GM12878 (cell line): ENCODE measurements at regions not wholly inside any gene's neighbourhood (a gene's known extent, or its start where the extent isn't known, plus 50 kb on each side); places are given as distances from the start of the nearest gene placed in this dataset.
"Not testable (repeated sequence)": the region's sequence is repeated elsewhere in the genome, so short reads cannot be mapped to it uniquely, and the experiment has no call there.

Source experiments
- ATAC-seq: fragments of 200-7000 bp; cut with Tn5 transposase; 3 replicates; pipeline ENCODE4 v1.9.1; 2020; ENCODE audit warnings: mild to moderate bottlenecking, moderate library complexity
- BruUV-seq: library from RNA; stranded (reverse); fragments of 400-500 nt; replicated peaks from 2 replicates; lab custom pipeline; 2021; lab: Mats Ljungman, UMichigan
- CTCF ChIA-PET: fragments of 300-600 bp; sonication (Branson Sonifier 250); formaldehyde crosslinking; extraction: SDS; loops from one replicate; lab custom pipeline; 2021; ENCODE audit warnings: inconsistent platforms; lab: Yijun Ruan, JAX
- POLR2A ChIA-PET: fragments of 350-600 bp; formaldehyde crosslinking; extraction: SDS; loops from one replicate; lab custom pipeline; 2021; ENCODE audit warnings: inconsistent platforms; lab: Charles Lee
- RAD21 ChIA-PET: fragments of 300-600 bp; sonication (Branson Sonifier 250); formaldehyde crosslinking; loops from one replicate; lab custom pipeline; 2023; ENCODE audit warnings: antibody characterized with exemption; ENCODE audit not compliant: unreplicated experiment; lab: Charles Lee
- SMC1A ChIA-PET: fragments of 300-600 bp; sonication (Branson Sonifier 250); formaldehyde crosslinking; loops from one replicate; lab custom pipeline; 2023; ENCODE audit not compliant: unreplicated experiment, uncharacterized antibody; lab: Charles Lee
- DNase-seq: peaks from one replicate; pipeline ENCODE4 v3.0.0-alpha.2; 2011; ENCODE audit warnings: low read depth, low spot score
- FAIRE-seq: peaks from 3 replicates; lab custom pipeline; 2011; peaks lifted over from hg19 to GRCh38; lab: Jason Lieb, UNC
- H2AFZ ChIP-seq: 2 replicates; pipeline ENCODE4 v1.6.0; 2011; ENCODE audit warnings: low read depth, low read length, control low read depth; ENCODE audit not compliant: control insufficient read depth
- H3K27ac ChIP-seq: 2 replicates; pipeline ENCODE4 v1.5.1; 2011; ENCODE audit warnings: control low read depth; ENCODE audit not compliant: control insufficient read depth, insufficient read depth
- H3K27me3 ChIP-seq, 2 experiments: replicated peaks in 1 of 2; 2 replicates each; pipeline versions ENCODE4 v1.6.0 to v1.6.1; 2011; ENCODE audit warnings: low read length in 1 of 2; ENCODE audit not compliant: control insufficient read depth in 2 of 2, insufficient read depth in 2 of 2
- H3K36me3 ChIP-seq, 2 experiments: 2 replicates each; pipeline ENCODE4 v1.5.1; 2011; ENCODE audit warnings: low read length in 1 of 2; ENCODE audit not compliant: control insufficient read depth in 2 of 2, insufficient read depth in 2 of 2
- H3K4me1 ChIP-seq: 2 replicates; pipeline ENCODE4 v1.6.1; 2011; ENCODE audit warnings: mild to moderate bottlenecking, low read length, moderate library complexity, mixed read lengths; ENCODE audit not compliant: control insufficient read depth, insufficient read depth
- H3K4me2 ChIP-seq: 2 replicates; pipeline ENCODE4 v1.6.0; 2011; ENCODE audit warnings: control low read depth; ENCODE audit not compliant: control insufficient read depth, insufficient read depth
- H3K4me3 ChIP-seq: fragments of 200-600 bp; sonication (generic); 2 replicates; pipeline ENCODE4 v1.5.1; 2016
- H3K79me2 ChIP-seq: 2 replicates; pipeline ENCODE4 v1.6.0; 2011; ENCODE audit warnings: low read length; ENCODE audit not compliant: control insufficient read depth, insufficient read depth
- H3K9ac ChIP-seq: 2 replicates; pipeline ENCODE4 v1.8.0; 2011; ENCODE audit warnings: low read length, control low read depth, mixed read lengths; ENCODE audit not compliant: control insufficient read depth, insufficient read depth
- H3K9me3 ChIP-seq: replicated peaks from 3 replicates; pipeline ENCODE4 v1.5.1; 2011; ENCODE audit warnings: mild to moderate bottlenecking, low read length; ENCODE audit not compliant: control insufficient read depth, insufficient read depth
- H4K20me1 ChIP-seq: 2 replicates; pipeline ENCODE4 v1.6.0; 2011; ENCODE audit not compliant: control insufficient read depth, insufficient read depth
- CHD4 ChIP-seq: fragments of 200-600 bp; sonication (generic); IDR thresholded peaks from 2 replicates; pipeline ENCODE4 v1.6.1; 2016; ENCODE audit warnings: mild to moderate bottlenecking
- IRF3 ChIP-seq: fragments of 450-650 bp; IDR thresholded peaks from 2 replicates; pipeline ENCODE4 v1.6.1; 2014; ENCODE audit warnings: mild to moderate bottlenecking
- MYB ChIP-seq: fragments of 150-350 bp; IDR thresholded peaks from 2 replicates; pipeline ENCODE4 v1.6.1; 2014; ENCODE audit warnings: mild to moderate bottlenecking, low read depth, low read length, borderline replicate concordance
- RAD51 ChIP-seq: fragments of 450-650 bp; IDR thresholded peaks from 2 replicates; pipeline ENCODE4 v1.6.1; 2016; ENCODE audit warnings: moderate library complexity, mild to moderate bottlenecking, inconsistent platforms
- STAT1 ChIP-seq: fragments of 450-650 bp; conservative IDR thresholded peaks from 2 replicates; pipeline ENCODE4 v1.6.1; 2014; ENCODE audit warnings: antibody characterized with exemption, mild to moderate bottlenecking
- ZNF24 ChIP-seq: fragments of 450-650 bp; IDR thresholded peaks from 2 replicates; pipeline ENCODE4 v1.6.1; 2017; ENCODE audit warnings: antibody characterized with exemption, mild to moderate bottlenecking
- WGBS: methylation state at CpG from one replicate; pipeline ENCODE4 v1.1.6; 2016; ENCODE audit warnings: low lambda C conversion rate; ENCODE audit not compliant: insufficient replicate concordance, insufficient coverage; ENCODE audit errors: missing lambda C conversion rate; 5-methylcytosine and 5-hydroxymethylcytosine counted together
- in situ Hi-C: fragments of 300-500 bp; cut with MboI; formaldehyde crosslinking; loops from 9 replicates; pipeline ENCODE4 v1.14.3; 2018; ENCODE audit warnings: mixed read lengths
- intact Hi-C: fragments of 100-400 bp; cut with micrococcal nuclease; formaldehyde crosslinking; loops from one replicate; pipeline ENCODE4 v1.14.2; 2022; ENCODE audit not compliant: unreplicated experiment

DNA sequence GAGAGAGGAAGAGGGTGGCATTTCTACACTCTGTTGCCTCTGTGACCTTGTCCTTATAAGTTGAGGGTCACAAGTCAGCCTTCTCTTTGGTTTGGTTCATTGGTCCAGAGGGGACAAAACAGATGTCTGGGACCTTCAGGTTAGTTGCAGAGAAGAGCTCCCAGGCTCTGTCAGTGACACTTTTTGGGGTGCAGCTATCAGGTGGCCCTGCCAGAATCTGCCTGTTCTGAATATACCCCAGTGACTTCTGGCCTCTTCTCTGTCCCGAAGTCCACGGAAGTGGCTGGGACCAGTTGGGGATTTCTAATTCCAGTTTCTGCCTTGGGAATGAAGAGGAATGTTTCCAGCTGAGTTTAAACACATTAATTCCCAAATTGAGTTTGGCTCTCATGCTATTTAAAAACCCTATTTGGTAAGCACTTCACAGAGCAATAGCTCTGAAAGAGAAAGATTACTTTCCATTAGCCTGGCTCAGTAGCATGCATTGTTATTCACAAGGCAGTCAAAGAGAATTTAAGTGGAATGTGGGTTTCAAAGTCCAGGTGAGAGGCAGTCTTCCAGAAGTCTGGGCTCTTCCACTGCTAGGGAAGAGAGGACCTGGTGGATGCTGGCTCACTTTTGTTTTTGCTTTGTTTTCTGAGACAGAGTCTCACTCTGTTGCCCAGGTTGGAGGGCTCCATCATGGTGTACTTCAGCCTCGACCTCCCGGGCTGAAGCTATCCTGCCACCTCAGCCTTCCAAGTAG is 237.8 kb upstream of the GALNT17 start:
- in situ Hi-C loops: no loop called here
- Histone ChIP-seq H3K4me2 (no peak overlapping the region), H4K20me1 (no peaks in the 10 kb centered on the region), H3K79me2 (no peaks in the 10 kb centered on the region), H3K4me3 (no peak overlapping the region), H3K4me1 (no peaks in the 10 kb centered on the region), H3K9me3 (no peaks in the 10 kb centered on the region; the same call in 1 of the 3 replicates), H3K27me3 (no peaks in the 10 kb centered on the region), H3K27ac (no peak overlapping the region), H3K9ac (no peak overlapping the region), H3K36me3 (no peaks in the 10 kb centered on the region), H2AFZ (no peak overlapping the region)
- TF ChIP-seq CHD4: no peak
- no peak for TF ChIP-seq MYB
- no peak for TF ChIP-seq STAT1
- no peak for TF ChIP-seq IRF3
- WGBS: 32% methylated on average over 4 of the region's 4 CpGs
- ChIA-PET RAD21 (no interaction called here), SMC1A (no interaction called here), CTCF (interaction anchor here (1.0 kb wide), 1 partner anchor 34 kb away, joined by 3 read pairs; no protein-coding TSS in a partner anchor), POLR2A (no interaction called here)
- BruUV-seq: no TSS peak
- no peak for ATAC-seq
- no peak for DNase-seq
- intact Hi-C loops: no loop called here
- FAIRE-seq: no peak

GRCh38 chr7:70894799-70895198 is 237.1 kb upstream of the GALNT17 start:
- Histone ChIP-seq H4K20me1 (no peaks in the 10 kb centered on the region), H3K9me3 (no peaks in the 10 kb centered on the region; the same call in 1 of the 3 replicates), H2AFZ (no peak overlapping the region), H3K36me3 (no peaks in the 10 kb centered on the region), H3K27ac (no peak overlapping the region), H3K79me2 (no peaks in the 10 kb centered on the region), H3K4me3 (no peak overlapping the region), H3K4me1 (no peaks in the 10 kb centered on the region), H3K4me2 (no peak overlapping the region), H3K9ac (no peak overlapping the region), H3K27me3 (no peaks in the 10 kb centered on the region)
- intact Hi-C loops: no loop called here
- ChIA-PET POLR2A (no interaction called here), SMC1A (no interaction called here), RAD21 (no interaction called here), CTCF (no interaction called here)
- TF ChIP-seq RAD51: no peak
- no peak for TF ChIP-seq ZNF24
- ATAC-seq (no peak), DNase-seq (no peak), FAIRE-seq (no peak)
- 33% methylated on average over 6 of the region's 6 CpGs for WGBS
- no TSS peak for BruUV-seq
- in situ Hi-C loops: no loop called here

DNA sequence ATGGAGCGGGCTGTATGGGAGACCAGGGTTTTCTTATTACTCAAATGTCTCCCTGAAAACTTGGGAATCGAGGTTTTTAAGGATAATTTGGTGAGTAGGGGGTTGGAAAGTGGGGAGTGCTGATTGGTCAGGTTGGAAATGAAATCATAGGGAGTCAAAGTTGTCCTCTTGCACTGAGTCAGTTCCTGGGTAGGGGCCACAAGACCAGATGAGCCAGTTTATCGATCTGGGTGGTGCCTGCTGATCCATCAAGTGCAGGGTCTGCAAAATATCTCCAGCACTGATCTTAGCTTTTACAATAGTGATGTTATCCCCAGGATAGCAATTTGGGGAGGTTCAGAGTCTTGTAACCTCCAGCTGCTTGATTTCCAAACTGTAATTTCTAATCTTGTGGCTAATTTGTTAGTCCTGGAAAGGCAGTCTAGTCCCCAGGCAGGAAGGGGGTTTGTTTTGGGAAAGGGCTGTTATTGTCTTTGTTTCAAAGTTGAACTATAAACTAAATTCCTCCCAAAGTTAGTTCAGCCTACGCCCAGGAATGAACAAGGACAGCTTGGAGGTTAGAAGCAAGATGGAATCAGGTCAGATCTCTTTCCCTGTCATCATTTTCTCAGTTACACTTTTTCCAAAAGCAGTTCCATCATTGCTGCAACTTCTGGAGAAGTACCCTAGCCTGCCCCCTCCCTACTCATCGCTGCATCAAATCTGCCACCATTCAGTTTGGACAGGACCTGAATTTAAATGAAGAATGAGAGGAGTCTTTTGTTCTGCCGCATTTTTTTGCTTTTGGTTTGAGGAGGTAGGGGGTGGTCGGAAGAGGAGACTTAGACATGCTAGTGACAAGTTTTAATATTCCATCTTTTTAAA is 236.4 kb upstream of the GALNT17 start:
- in situ Hi-C loops, RAD21 ChIA-PET, DNase-seq, H3K27me3 ChIP-seq, FAIRE-seq, H3K4me3 ChIP-seq, H3K27ac ChIP-seq, H3K4me2 ChIP-seq, CTCF ChIA-PET, H3K79me2 ChIP-seq, H3K36me3 ChIP-seq, H4K20me1 ChIP-seq, H3K4me1 ChIP-seq, H2AFZ ChIP-seq, POLR2A ChIA-PET, H3K9ac ChIP-seq, ATAC-seq, intact Hi-C loops, H3K9me3 ChIP-seq, BruUV-seq, SMC1A ChIA-PET: not testable (repeated sequence)
- WGBS: 23% methylated on average over 7 of the region's 7 CpGs
